Hindlimb muscle (tissue), 1 donor: ENCODE measurements at regions not wholly inside any gene's neighbourhood (a gene's known extent, or its start where the extent isn't known, plus 50 kb on each side); places are given as distances from the start of the nearest gene placed in this dataset.
"Not testable (repeated sequence)": the region's sequence is repeated elsewhere in the genome, so short reads cannot be mapped to it uniquely, and the experiment has no call there.

Source experiments
- DNase-seq: peaks from one replicate; pipeline ENCODE4 v3.0.0-alpha.2; 2013

GRCh38 chr1:102821707-102822106 lies 286.6 kb downstream of the COL11A1 start:
- DNase-seq, result no peak

- no peak for DNase-seq
Measured at GRCh38 chr1:102800406-102800805, 307.9 kb downstream of the COL11A1 start.

GRCh38 chr1:102799496-102799895 lies 308.8 kb downstream of the COL11A1 start:
- DNase-seq, result no peak

GRCh38 chr1:102798718-102799117 lies 309.6 kb downstream of the COL11A1 start:
- DNase-seq, result no peak

GRCh38 chr1:102796429-102796828 lies 311.9 kb downstream of the COL11A1 start:
- DNase-seq, result no peak

- DNase-seq, result peak; percentile 16
Measured at GRCh38 chr1:102790997-102791396, 317.3 kb downstream of the COL11A1 start.

- DNase-seq, result not testable (repeated sequence)
Measured at GRCh38 chr1:102789951-102790350, 318.4 kb downstream of the COL11A1 start.

GRCh38 chr1:102783487-102783886 lies 324.8 kb downstream of the COL11A1 start:
- DNase-seq, result no peak

- no peak for DNase-seq
Measured at GRCh38 chr1:102782144-102782543, 326.2 kb downstream of the COL11A1 start.

- no peak for DNase-seq
Measured at GRCh38 chr1:102776071-102776470, 332.3 kb downstream of the COL11A1 start.

- DNase-seq, result no peak
Measured at GRCh38 chr1:102772831-102773230, 335.5 kb downstream of the COL11A1 start.

GRCh38 chr1:102758418-102758817 lies 349.9 kb downstream of the COL11A1 start:
- DNase-seq, result no peak

GRCh38 chr1:102757363-102757762 lies 351.0 kb downstream of the COL11A1 start:
- no peak for DNase-seq

- DNase-seq, result peak; percentile 42
Measured at GRCh38 chr1:102751111-102751510, 357.2 kb downstream of the COL11A1 start.

GRCh38 chr1:102742426-102742825 lies 365.9 kb downstream of the COL11A1 start:
- no peak for DNase-seq

GRCh38 chr1:102733491-102734236 lies 374.7 kb downstream of the COL11A1 start:
- DNase-seq, result no peak

GRCh38 chr1:102732927-102733326 lies 375.4 kb downstream of the COL11A1 start:
- DNase-seq, result no peak

- no peak for DNase-seq
Measured at GRCh38 chr1:102726417-102726816, 381.9 kb downstream of the COL11A1 start.

- no peak for DNase-seq
Measured at GRCh38 chr1:102724741-102725140, 383.6 kb downstream of the COL11A1 start.

- DNase-seq, result no peak
Measured at GRCh38 chr1:102715150-102715549, 393.2 kb downstream of the COL11A1 start.

- DNase-seq, result no peak
Measured at GRCh38 chr1:102699524-102699923, 408.8 kb downstream of the COL11A1 start.

- DNase-seq, result no peak
Measured at GRCh38 chr1:102693345-102693744, 415.0 kb downstream of the COL11A1 start.

- no peak for DNase-seq
Measured at GRCh38 chr1:102691592-102692090, 416.7 kb downstream of the COL11A1 start.

- no peak for DNase-seq
Measured at GRCh38 chr1:102687383-102687782, 420.9 kb downstream of the COL11A1 start.

- DNase-seq, result no peak
Measured at GRCh38 chr1:102661481-102661880, 446.8 kb downstream of the COL11A1 start.
